K562 (cell line): ENCODE measurements at regions not wholly inside any gene's neighbourhood (a gene's known extent, or its start where the extent isn't known, plus 50 kb on each side); places are given as distances from the start of the nearest gene placed in this dataset.

Source experiments
- ATF6 ChIP-seq: sonication (generic); formaldehyde crosslinking; IDR thresholded peaks from 2 replicates; pipeline ENCODE4 v1.4.0; 2020; ENCODE audit warnings: mild to moderate bottlenecking, missing genetic modification reagents
- CHD1 ChIP-seq: fragments of 200-600 bp; sonication (generic); IDR thresholded peaks from one replicate; pipeline ENCODE4 v1.6.1; 2012; ENCODE audit warnings: mild to moderate bottlenecking, moderate library complexity, low read length, inconsistent platforms
- CHD2 ChIP-seq: IDR thresholded peaks from 2 replicates; pipeline ENCODE4 v1.6.1; 2011; ENCODE audit warnings: low read depth, low read length
- CREM ChIP-seq: IDR thresholded peaks from 2 replicates; pipeline ENCODE4 v1.6.1; 2014; ENCODE audit warnings: antibody characterized with exemption, low read depth
- EP300 ChIP-seq: IDR thresholded peaks from 2 replicates; pipeline ENCODE4 v1.6.1; 2012; ENCODE audit warnings: low read length, improper control_type of control experiment
- FOXK2 ChIP-seq, 2 experiments: fragments of 450-650 bp; IDR thresholded peaks in 1 of 2; conservative IDR thresholded peaks in 1 of 2; 2 replicates each; pipeline ENCODE4 v1.6.1; 2016; ENCODE audit warnings: low read depth in 2 of 2, mild to moderate bottlenecking in 1 of 2
- HDAC8 ChIP-seq: fragments of 450-650 bp; IDR thresholded peaks from 2 replicates; pipeline ENCODE4 v1.6.1; 2016; ENCODE audit warnings: mild to moderate bottlenecking, missing genetic modification characterization, moderate library complexity, missing compliant biosample characterization
- HNRNPLL ChIP-seq: fragments of 200-400 bp; formaldehyde crosslinking; IDR thresholded peaks from 2 replicates; pipeline ENCODE4 v1.6.1; 2017; ENCODE audit warnings: low read length, low read depth, mild to moderate bottlenecking; ENCODE audit not compliant: poor library complexity, severe bottlenecking
- PHF8 ChIP-seq: fragments of 200-600 bp; sonication (generic); IDR thresholded peaks from 2 replicates; pipeline ENCODE4 v1.6.1; 2012; ENCODE audit warnings: mixed run types, mild to moderate bottlenecking, inconsistent platforms, low read length, moderate library complexity, borderline replicate concordance
- PHTF2 ChIP-seq: fragments of 250-450 bp; sonication (Bioruptor Pico); IDR thresholded peaks from 2 replicates; pipeline ENCODE4 v1.5.0; 2021; ENCODE audit warnings: mild to moderate bottlenecking
- POLR2A ChIP-seq: fragments of 450-650 bp; conservative IDR thresholded peaks from 2 replicates; pipeline ENCODE4 v1.6.1; 2016
- SMC3 ChIP-seq: conservative IDR thresholded peaks from 2 replicates; pipeline ENCODE4 v1.6.1; 2011; ENCODE audit warnings: low read depth, low read length, improper control_type of control experiment; ENCODE audit not compliant: insufficient read depth
- TF ChIP-seq, protein P1 (sequence below), 2 experiments: fragments of 450-650 bp; IDR thresholded peaks; 2 replicates each; pipeline ENCODE4 v1.6.1; 2016

GRCh38 chr6:24051942-24052589 is 73.9 kb upstream of the NRSN1 start:
- TF ChIP-seq, protein P1, sequence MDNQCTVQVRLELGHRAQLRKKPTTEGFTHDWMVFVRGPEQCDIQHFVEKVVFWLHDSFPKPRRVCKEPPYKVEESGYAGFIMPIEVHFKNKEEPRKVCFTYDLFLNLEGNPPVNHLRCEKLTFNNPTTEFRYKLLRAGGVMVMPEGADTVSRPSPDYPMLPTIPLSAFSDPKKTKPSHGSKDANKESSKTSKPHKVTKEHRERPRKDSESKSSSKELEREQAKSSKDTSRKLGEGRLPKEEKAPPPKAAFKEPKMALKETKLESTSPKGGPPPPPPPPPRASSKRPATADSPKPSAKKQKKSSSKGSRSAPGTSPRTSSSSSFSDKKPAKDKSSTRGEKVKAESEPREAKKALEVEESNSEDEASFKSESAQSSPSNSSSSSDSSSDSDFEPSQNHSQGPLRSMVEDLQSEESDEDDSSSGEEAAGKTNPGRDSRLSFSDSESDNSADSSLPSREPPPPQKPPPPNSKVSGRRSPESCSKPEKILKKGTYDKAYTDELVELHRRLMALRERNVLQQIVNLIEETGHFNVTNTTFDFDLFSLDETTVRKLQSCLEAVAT (IDR thresholded peaks at IDR 0.05) = no peak
- TF ChIP-seq SMC3 = no peak
- no peak for TF ChIP-seq ATF6 (CRISPR knock-in tag)
- no peak for TF ChIP-seq PHTF2 (CRISPR knock-in tag)
- TF ChIP-seq FOXK2 (conservative IDR thresholded peaks at IDR 0.05 in 1 of 2, IDR thresholded peaks at IDR 0.05 in 1 of 2; ENCODE audit: low read depth in 2 of 2) = no peak
- TF ChIP-seq EP300 = no peak
- TF ChIP-seq CREM = no peak
- TF ChIP-seq POLR2A = no peak
- TF ChIP-seq HDAC8 (tag) = no peak
- TF ChIP-seq HNRNPLL = no peak
- TF ChIP-seq CHD1 = no peak
- no peak for TF ChIP-seq CHD2
- TF ChIP-seq PHF8 = no peak
